ENCODE measurements at regions not wholly inside any gene's neighbourhood (a gene's known extent, or its start where the extent isn't known, plus 50 kb on each side); places are given as distances from the start of the nearest gene placed in this dataset.
"Not testable (repeated sequence)": the region's sequence is repeated elsewhere in the genome, so short reads cannot be mapped to it uniquely, and the experiment has no call there.

GRCh38 chr5:145652700-145653099, 182.4 kb downstream of the PRELID2 start:
- DNase-seq (ENCODE audit: low read depth), result not testable (repeated sequence)

GRCh38 chr5:145647137-145647536, 188.0 kb downstream of the PRELID2 start:
- DNase-seq (ENCODE audit: low read depth), result not testable (repeated sequence)

GRCh38 chr5:145643214-145643613, 191.9 kb downstream of the PRELID2 start:
- DNase-seq (ENCODE audit: low read depth), result not testable (repeated sequence)

- no peak for DNase-seq (ENCODE audit: low read depth)
Measured at GRCh38 chr5:145637396-145637795, 197.7 kb downstream of the PRELID2 start.

GRCh38 chr5:145636371-145636770, 198.8 kb downstream of the PRELID2 start:
- DNase-seq (ENCODE audit: low read depth), result no peak

GRCh38 chr5:145633474-145633873, 201.7 kb downstream of the PRELID2 start:
- no peak for DNase-seq (ENCODE audit: low read depth)

GRCh38 chr5:145632701-145633100, 202.4 kb downstream of the PRELID2 start:
- no peak for DNase-seq (ENCODE audit: low read depth)

- DNase-seq (ENCODE audit: low read depth), result no peak
Measured at GRCh38 chr5:145629047-145629446, 206.1 kb downstream of the PRELID2 start.

GRCh38 chr5:145628525-145628924, 206.6 kb downstream of the PRELID2 start:
- no peak for DNase-seq (ENCODE audit: low read depth)

GRCh38 chr5:145619806-145620310, 215.3 kb downstream of the PRELID2 start:
- no peak for DNase-seq (ENCODE audit: low read depth)

GRCh38 chr5:145616739-145617138, 218.4 kb downstream of the PRELID2 start:
- not testable (repeated sequence) for DNase-seq (ENCODE audit: low read depth)

GRCh38 chr5:145598983-145599382, 236.2 kb downstream of the PRELID2 start:
- DNase-seq (ENCODE audit: low read depth), result no peak

- no peak for DNase-seq (ENCODE audit: low read depth)
Measured at GRCh38 chr5:145598184-145598583, 237.0 kb downstream of the PRELID2 start.

- DNase-seq (ENCODE audit: low read depth), result no peak
Measured at GRCh38 chr5:145591578-145591977, 243.6 kb downstream of the PRELID2 start.

- no peak for DNase-seq (ENCODE audit: low read depth)
Measured at GRCh38 chr5:145589063-145589462, 246.1 kb downstream of the PRELID2 start.

- DNase-seq (ENCODE audit: low read depth), result no peak
Measured at GRCh38 chr5:145588558-145588957, 246.6 kb downstream of the PRELID2 start.

GRCh38 chr5:145588113-145588512, 247.0 kb downstream of the PRELID2 start:
- no peak for DNase-seq (ENCODE audit: low read depth)

GRCh38 chr5:145587710-145588109, 247.4 kb downstream of the PRELID2 start:
- peak; percentile 89 for DNase-seq (ENCODE audit: low read depth)

- DNase-seq (ENCODE audit: low read depth), result no peak
Measured at GRCh38 chr5:145587308-145587672, 247.9 kb downstream of the PRELID2 start.

- DNase-seq (ENCODE audit: low read depth), result no peak
Measured at GRCh38 chr5:145586661-145587307, 248.4 kb downstream of the PRELID2 start.

- DNase-seq (ENCODE audit: low read depth), result no peak
Measured at GRCh38 chr5:145585443-145586148, 249.5 kb downstream of the PRELID2 start.

GRCh38 chr5:145579301-145579700, 255.8 kb downstream of the PRELID2 start:
- DNase-seq (ENCODE audit: low read depth), result no peak

- DNase-seq (ENCODE audit: low read depth), result no peak
Measured at GRCh38 chr5:145574889-145575573, 260.1 kb downstream of the PRELID2 start.
